Tibial artery (tissue), 4 donors: ENCODE measurements at regions not wholly inside any gene's neighbourhood (a gene's known extent, or its start where the extent isn't known, plus 50 kb on each side); places are given as distances from the start of the nearest gene placed in this dataset.

Experiments
- DNase-seq, 2 donors: peaks; one replicate each; pipeline ENCODE4 v3.0.0-alpha.2; 2019
- H3K27ac ChIP-seq, 2 donors: fragments of 200-600 bp; sonication (generic) in 1 of 2; 1 replicate in 1 of 2; 2 replicates in 1 of 2; pipeline ENCODE4 v1.5.1; 2018 to 2019; ENCODE audit warnings: mild to moderate bottlenecking in 1 of 2
- H3K27me3 ChIP-seq, 2 donors: fragments of 200-600 bp; sonication (generic) in 1 of 2; one replicate each; pipeline versions ENCODE4 v1.5.1 to v1.6.0; 2016 to 2019
- H3K36me3 ChIP-seq, 3 donors: fragments of 200-600 bp; sonication (generic) in 2 of 3; one replicate each; pipeline ENCODE4 v1.5.1; 2016 to 2019; ENCODE audit warnings: mild to moderate bottlenecking in 2 of 3
- H3K4me1 ChIP-seq, 4 donors: fragments of 200-600 bp; sonication (generic) in 2 of 4; 1 replicate in 3 of 4; 2 replicates in 1 of 4; pipeline ENCODE4 v1.5.1; 2016 to 2019
- H3K4me3 ChIP-seq, 2 donors: fragments of 200-600 bp; sonication (generic) in 1 of 2; 1 replicate in 1 of 2; 2 replicates in 1 of 2; pipeline ENCODE4 v1.5.1; 2018 to 2019; ENCODE audit warnings: mild to moderate bottlenecking in 2 of 2
- H3K9me3 ChIP-seq, 3 donors: fragments of 200-600 bp; sonication (generic) in 1 of 3; one replicate each; pipeline ENCODE4 v1.5.1; 2016 to 2019
- intact Hi-C: fragments of 100-400 bp; cut with DNase I; formaldehyde crosslinking; loops from one replicate; pipeline ENCODE4 v1.15.0; 2023; ENCODE audit warnings: low total_unique reads
- TF ChIP-seq, protein P1 (sequence below), 2 experiments: fragments of 200-600 bp in 1 of 2; fragments of 450-650 bp in 1 of 2; IDR thresholded peaks; one replicate each; pipeline ENCODE4 v1.5.1; 2017 to 2019; ENCODE audit warnings: antibody characterized with exemption in 2 of 2, mild to moderate bottlenecking in 1 of 2, moderate library complexity in 1 of 2

DNA sequence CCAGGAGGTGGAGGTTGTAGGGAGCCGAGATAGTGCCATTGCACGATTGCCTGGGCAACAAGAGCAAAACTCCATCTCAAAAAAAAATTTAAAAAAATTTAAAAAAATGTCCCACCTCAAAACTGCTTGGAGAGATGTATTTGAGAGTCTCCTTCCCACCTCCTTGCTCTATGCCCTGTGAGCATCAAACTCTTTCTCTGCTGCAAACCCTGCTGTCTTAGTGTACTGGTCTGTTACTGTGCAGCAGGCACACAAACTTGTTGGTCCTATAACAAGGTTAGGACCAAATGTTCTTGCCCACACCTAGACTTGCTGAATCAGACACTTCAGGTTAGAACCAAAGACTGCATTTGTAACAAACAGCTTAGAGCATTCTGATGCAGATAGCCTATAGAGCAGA lies 153.5 kb upstream of the FUT8 start:
- H3K9me3 ChIP-seq: peaks cover 0 to 5% (median 0%) of the 10 kb centered on the region in 3 donors
- peaks cover 0 to 7% of the 10 kb centered on the region in 2 donors for H3K27me3 ChIP-seq
- no peaks in the 10 kb centered on the region for H3K36me3 ChIP-seq
- TF ChIP-seq, protein P1, sequence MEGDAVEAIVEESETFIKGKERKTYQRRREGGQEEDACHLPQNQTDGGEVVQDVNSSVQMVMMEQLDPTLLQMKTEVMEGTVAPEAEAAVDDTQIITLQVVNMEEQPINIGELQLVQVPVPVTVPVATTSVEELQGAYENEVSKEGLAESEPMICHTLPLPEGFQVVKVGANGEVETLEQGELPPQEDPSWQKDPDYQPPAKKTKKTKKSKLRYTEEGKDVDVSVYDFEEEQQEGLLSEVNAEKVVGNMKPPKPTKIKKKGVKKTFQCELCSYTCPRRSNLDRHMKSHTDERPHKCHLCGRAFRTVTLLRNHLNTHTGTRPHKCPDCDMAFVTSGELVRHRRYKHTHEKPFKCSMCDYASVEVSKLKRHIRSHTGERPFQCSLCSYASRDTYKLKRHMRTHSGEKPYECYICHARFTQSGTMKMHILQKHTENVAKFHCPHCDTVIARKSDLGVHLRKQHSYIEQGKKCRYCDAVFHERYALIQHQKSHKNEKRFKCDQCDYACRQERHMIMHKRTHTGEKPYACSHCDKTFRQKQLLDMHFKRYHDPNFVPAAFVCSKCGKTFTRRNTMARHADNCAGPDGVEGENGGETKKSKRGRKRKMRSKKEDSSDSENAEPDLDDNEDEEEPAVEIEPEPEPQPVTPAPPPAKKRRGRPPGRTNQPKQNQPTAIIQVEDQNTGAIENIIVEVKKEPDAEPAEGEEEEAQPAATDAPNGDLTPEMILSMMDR (IDR thresholded peaks at IDR 0.05): no peak
- no peak for DNase-seq
- no peak overlapping the region for H3K27ac ChIP-seq
- no peak overlapping the region for H3K4me3 ChIP-seq
- H3K4me1 ChIP-seq: peaks cover 0 to 5% (median 0%) of the 10 kb centered on the region in 4 donors
- intact Hi-C loops: no loop called here

GRCh38 chr14:65260786-65261185 lies 151.7 kb upstream of the FUT8 start:
- TF ChIP-seq, protein P1 (IDR thresholded peaks at IDR 0.05): no peak
- H3K4me1 ChIP-seq: peaks cover 0 to 5% (median 0%) of the 10 kb centered on the region in 4 donors
- no peak overlapping the region for H3K27ac ChIP-seq
- DNase-seq: no peak
- H3K9me3 ChIP-seq: peaks cover 0 to 5% (median 0%) of the 10 kb centered on the region in 3 donors
- intact Hi-C loops: no loop called here
- peaks cover 0 to 7% of the 10 kb centered on the region in 2 donors for H3K27me3 ChIP-seq
- H3K4me3 ChIP-seq: no peak overlapping the region
- H3K36me3 ChIP-seq: no peaks in the 10 kb centered on the region

DNA sequence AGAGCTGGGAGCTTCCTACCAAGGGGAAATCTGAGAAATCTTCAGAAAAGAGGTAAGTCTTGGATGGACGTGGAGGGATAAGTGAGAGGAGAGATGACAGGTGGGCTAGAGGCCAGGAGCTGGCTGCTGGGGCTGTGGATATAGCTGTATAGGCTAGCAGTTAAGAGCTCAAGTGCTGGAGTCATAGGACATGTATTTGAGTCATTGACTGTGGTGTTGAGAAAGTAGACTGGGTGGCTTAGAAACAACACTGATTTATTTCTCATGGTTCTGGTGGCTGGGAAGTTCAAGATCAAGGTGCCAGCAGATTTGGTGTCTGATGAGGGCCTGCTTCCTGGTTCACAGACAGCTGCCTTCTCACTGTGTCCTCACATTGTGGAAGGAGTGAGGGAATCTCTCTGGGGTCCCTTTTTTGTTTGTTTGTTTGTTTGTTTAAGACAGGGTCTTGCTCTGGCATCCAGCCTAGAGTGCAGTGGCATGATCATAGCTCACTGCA lies 151.1 kb upstream of the FUT8 start:
- no peaks in the 10 kb centered on the region for H3K36me3 ChIP-seq
- no peak overlapping the region for H3K4me3 ChIP-seq
- TF ChIP-seq, protein P1 (IDR thresholded peaks at IDR 0.05): no peak
- intact Hi-C loops: no loop called here
- no peak overlapping the region for H3K27ac ChIP-seq
- peaks cover 0 to 6% of the 10 kb centered on the region in 2 donors for H3K27me3 ChIP-seq
- H3K9me3 ChIP-seq: peaks cover 0 to 5% (median 0%) of the 10 kb centered on the region in 3 donors
- DNase-seq: no peak
- no peaks in the 10 kb centered on the region for H3K4me1 ChIP-seq

DNA sequence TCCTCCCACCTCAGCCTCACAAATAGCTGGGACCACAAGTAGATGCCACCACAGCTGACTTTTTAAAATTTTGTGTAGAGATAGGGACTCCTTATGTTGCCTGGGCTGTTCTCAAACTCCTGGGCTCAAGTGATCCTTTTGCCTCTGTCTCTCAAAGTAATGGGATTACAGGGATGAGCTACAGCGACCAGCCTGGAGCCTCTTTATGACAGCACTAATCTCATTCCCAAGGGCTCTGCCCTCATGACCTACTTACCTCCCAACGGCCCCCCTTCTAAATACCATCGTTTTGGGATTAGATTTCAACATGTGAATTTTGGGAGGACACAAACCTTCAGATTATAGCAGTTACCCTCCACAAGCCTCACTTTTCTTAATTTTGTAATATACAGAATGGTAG lies 150.6 kb upstream of the FUT8 start:
- H3K27ac ChIP-seq: no peak overlapping the region
- H3K4me1 ChIP-seq: no peaks in the 10 kb centered on the region
- peaks cover 0 to 5% (median 0%) of the 10 kb centered on the region in 3 donors for H3K9me3 ChIP-seq
- peaks cover 0 to 1% of the 10 kb centered on the region in 2 donors for H3K27me3 ChIP-seq
- H3K4me3 ChIP-seq: no peak overlapping the region
- intact Hi-C loops: no loop called here
- no peak for DNase-seq
- no peaks in the 10 kb centered on the region for H3K36me3 ChIP-seq
- TF ChIP-seq, protein P1 (IDR thresholded peaks at IDR 0.05): no peak

DNA sequence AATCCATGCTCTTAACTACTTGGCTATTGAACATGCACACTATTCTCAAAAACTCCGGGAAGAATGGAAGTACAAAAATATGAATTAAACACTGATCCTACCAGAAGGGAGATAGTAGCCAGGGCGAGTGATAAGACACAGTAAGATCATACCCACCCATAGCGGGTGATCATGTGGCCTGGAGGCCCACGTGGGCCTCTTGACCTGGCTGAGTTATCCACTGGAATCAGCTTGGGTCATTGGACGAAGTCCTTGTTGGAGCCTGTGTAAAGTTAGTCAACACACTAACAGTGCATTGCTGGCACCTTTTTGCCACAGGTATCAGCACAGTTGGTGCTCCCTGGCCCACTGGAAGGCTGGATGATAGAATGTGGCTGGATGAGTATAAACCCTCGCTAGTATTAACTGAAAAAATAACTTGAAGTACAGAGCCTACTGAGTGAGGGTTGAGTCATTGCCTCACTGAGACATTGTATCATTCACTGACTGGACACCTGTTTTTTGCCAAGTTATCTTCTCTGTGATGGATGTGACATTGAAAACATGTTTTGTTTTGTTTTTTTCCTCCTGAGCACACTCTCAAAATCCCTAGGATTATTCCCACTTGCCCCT lies 149.2 kb upstream of the FUT8 start:
- Histone ChIP-seq H3K9me3 (peaks cover 0 to 5% (median 0%) of the 10 kb centered on the region in 3 donors), H3K4me1 (no peaks in the 10 kb centered on the region), H3K27ac (no peak overlapping the region), H3K4me3 (no peak overlapping the region), H3K27me3 (no peaks in the 10 kb centered on the region), H3K36me3 (no peaks in the 10 kb centered on the region)
- intact Hi-C loops: no loop called here
- TF ChIP-seq, protein P1 (IDR thresholded peaks at IDR 0.05): no peak
- no peak for DNase-seq
